Activated CD4-positive, alpha-beta T cell treated with anti-CD3 and anti-CD28 coated beads, Interleukin-2, amount 50 U/mL, for 16 hours (primary cell): ENCODE measurements at regions not wholly inside any gene's neighbourhood (a gene's known extent, or its start where the extent isn't known, plus 50 kb on each side); places are given as distances from the start of the nearest gene placed in this dataset.

Experiments used
- DNase-seq: peaks from one replicate; pipeline ENCODE4 v3.0.0-alpha.2; 2020

GRCh38 chr10:117929327-117930067, 117.2 kb downstream of the RAB11FIP2 start:
- DNase-seq: no peak

GRCh38 chr10:117931078-117931477, 115.7 kb downstream of the RAB11FIP2 start:
- no peak for DNase-seq

- DNase-seq: no peak
Measured at GRCh38 chr10:117933036-117933435, 113.7 kb downstream of the RAB11FIP2 start.

GRCh38 chr10:117934477-117934876, 112.3 kb downstream of the RAB11FIP2 start:
- no peak for DNase-seq

- DNase-seq: no peak
Measured at GRCh38 chr10:117936141-117936540, 110.6 kb downstream of the RAB11FIP2 start.

GRCh38 chr10:117936566-117936965, 110.2 kb downstream of the RAB11FIP2 start:
- no peak for DNase-seq

- no peak for DNase-seq
Measured at GRCh38 chr10:117936976-117937375, 109.8 kb downstream of the RAB11FIP2 start.

- no peak for DNase-seq
Measured at GRCh38 chr10:117938104-117938503, 108.6 kb downstream of the RAB11FIP2 start.

- no peak for DNase-seq
Measured at GRCh38 chr10:117942226-117942625, 104.5 kb downstream of the RAB11FIP2 start.

- no peak for DNase-seq
Measured at GRCh38 chr10:117944676-117945447, 101.9 kb downstream of the RAB11FIP2 start.

- no peak for DNase-seq
Measured at GRCh38 chr10:117945651-117946050, 101.1 kb downstream of the RAB11FIP2 start.

GRCh38 chr10:117946525-117947070, 100.1 kb downstream of the RAB11FIP2 start:
- DNase-seq: no peak

GRCh38 chr10:117948493-117948892, 98.2 kb downstream of the RAB11FIP2 start:
- no peak for DNase-seq

GRCh38 chr10:117950408-117950807, 96.3 kb downstream of the RAB11FIP2 start:
- no peak for DNase-seq
